GM11168 (cell line): ENCODE measurements at regions not wholly inside any gene's neighbourhood (a gene's known extent, or its start where the extent isn't known, plus 50 kb on each side); places are given as distances from the start of the nearest gene placed in this dataset.

Experiments used
- in situ Hi-C: fragments of 300-500 bp; cut with MboI; formaldehyde crosslinking; loops from one replicate; pipeline ENCODE4 v1.12.0; 2022; ENCODE audit warnings: low sequenced_read_pairs; ENCODE audit not compliant: unreplicated experiment

DNA sequence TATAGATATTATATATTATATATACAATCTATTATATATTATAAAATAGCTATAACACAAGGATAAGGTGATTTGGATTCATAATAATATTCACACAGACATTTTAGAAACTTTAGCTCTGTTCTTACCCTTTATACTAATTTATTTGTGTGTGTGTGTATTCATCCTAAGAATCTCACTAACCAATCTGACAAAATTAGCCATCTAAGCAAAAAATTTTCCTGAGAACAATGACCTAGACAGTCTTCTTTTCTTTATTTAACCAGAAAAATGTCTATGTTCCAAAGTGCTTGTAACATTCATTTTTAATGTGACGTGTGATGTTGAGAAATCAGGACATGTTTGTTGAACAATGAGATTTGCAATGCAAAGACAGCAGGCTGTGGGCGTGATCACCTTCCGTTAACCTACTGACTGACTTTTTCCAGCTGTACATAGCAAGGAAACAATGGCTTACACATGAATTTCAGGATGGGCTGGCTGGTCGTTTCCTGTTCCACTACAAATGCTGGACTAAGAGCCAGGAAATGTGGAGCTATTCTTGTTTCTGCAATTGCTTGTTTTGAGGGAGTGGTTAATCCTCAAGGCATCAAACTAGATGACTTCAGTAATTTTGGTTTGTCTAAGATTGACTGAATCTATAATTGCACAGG lies 634.6 kb upstream of the ARGLU1 start:
- in situ Hi-C loops: no loop called here

DNA sequence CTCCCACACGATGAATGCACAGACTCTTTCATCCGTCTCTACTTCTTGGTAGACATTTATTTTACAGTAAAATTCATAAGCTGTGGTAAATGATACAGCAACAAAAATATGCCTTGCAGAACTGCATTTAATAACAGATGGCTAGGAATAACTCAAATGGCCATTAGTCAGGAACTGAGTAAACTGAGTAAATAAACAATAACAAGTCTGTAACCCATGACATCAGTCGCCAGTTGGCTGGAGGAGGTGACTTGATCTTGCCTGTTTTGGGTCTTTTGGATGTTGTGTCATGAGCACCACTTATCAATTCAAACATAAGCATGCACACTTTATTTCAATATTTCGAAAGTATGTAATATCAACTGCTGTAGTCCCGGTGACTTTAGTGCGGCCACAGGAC lies 632.6 kb upstream of the ARGLU1 start:
- in situ Hi-C loops: no loop called here

DNA sequence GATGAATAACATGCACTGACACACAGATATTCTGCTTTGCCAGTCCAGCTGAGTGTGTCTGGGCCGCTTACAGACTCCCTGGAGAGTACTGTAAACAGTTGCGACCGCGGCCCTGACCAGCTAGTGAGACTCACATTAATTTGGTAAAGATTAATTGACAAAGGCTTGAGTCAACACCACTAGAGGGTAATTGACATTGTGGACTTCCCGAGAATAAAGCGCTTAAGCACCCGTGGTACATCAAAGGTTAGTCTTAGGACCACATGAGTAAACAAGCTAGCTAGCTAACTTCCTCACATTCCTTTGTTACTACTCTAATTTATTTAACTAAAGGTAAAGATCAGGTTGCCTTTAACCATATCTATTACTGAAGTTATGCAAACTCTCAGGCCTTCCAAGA lies 624.4 kb upstream of the ARGLU1 start:
- in situ Hi-C loops: no loop called here

DNA sequence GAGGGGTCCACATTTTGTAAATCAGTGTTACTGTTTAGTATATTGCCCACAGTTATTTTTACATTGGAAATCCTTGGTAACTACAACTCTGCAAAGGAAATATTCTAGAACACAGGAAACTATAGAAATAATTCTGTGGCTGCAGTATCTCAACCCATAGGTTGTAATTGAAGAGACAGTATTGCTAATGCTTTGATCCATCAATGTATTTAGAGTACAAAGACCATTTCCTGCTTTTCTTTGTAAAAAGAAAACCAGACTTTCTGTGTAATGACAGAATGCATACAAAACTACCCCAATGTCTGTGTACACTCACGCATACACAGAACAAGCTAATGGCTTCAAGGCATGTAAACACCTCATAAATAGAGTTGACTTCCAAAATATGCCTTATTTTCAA lies 622.1 kb upstream of the ARGLU1 start:
- in situ Hi-C loops: no loop called here

DNA sequence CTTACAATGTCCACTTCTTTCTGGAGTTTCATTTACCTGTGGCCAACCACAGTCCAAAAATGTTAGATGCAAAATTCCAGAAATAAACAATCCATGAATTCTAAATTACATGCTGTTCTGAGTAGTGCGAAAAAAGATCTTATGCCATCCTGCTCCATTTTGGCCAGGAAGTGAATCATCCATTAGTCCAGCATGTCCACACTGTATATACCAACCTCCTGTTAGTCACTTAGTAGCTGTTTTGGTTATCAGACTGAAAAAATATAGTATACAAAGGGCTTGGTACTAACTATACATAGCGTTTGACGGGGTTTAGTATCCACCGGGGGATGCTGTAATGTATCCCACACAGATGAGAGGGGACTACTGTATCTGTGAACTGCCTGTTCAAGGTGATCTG lies 618.0 kb upstream of the ARGLU1 start:
- in situ Hi-C loops: no loop called here

DNA sequence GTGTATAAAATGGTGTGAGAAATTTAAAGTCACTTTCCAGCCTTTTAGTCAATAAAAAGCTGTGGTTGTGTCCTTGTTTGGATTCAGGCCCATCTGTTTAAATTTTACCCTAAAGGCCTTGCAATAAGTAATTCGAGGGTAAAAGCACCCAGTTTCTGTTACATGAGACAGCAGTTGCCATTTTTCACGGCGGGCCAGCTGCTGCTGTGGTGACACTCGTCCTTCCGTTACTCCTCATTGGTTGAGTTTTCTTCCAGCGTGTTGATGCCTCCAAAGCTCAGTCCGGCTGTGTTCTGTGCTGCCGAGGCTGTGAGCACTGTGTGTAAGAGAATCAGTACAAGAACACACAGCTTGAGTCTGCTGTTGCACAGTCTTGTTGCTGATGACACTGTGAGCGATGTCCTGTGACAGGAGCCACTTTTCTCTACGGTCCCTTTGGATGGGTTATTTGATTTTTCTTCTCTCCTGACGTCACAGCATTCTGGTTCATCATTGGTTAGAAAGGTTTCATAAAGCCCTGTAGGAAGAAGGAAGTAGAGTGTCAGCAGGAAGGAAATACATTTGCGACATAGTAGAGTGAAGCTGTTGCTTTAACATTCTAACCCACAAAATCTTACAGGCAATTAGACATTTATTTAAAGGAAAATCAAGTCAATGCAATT lies 602.5 kb upstream of the ARGLU1 start:
- in situ Hi-C loops: no loop called here

DNA sequence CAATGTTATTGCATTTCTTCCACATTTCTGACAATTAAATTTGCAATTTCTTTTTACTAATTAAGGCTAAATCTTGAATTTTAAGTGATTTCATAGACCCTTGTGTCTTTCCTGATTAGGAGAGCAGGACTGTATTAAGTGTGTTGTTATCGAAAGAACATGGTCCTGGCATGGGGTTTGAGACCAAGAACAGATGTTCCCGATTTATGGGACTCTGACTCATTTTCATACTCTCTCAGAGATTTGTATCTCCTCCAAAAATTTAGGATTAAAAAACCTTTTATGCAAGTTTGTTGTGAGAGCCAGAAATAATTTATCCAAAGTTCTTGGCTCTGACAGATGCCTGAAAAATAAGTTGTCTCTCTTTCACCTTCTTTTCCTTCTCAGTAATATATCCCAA lies 589.3 kb upstream of the ARGLU1 start:
- in situ Hi-C loops: no loop called here

DNA sequence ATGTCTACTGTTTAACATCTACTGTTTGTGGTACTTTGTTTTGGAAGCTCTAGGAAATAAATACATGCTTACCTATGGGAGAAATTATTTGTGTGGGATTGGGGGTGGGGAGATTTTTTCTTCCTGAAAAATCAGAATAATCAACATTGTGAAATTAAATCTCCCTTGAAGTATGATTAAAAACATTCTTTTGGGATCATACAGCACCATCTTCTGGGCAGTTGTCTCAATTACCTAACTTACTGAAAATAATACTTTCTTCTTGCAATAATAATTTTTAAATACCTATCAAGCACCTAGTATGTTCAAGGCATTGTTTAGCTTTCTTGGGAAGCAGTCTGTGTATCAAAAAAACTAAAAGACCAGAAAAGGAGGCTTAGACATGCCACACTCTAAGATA lies 576.5 kb upstream of the ARGLU1 start:
- in situ Hi-C loops: no loop called here

DNA sequence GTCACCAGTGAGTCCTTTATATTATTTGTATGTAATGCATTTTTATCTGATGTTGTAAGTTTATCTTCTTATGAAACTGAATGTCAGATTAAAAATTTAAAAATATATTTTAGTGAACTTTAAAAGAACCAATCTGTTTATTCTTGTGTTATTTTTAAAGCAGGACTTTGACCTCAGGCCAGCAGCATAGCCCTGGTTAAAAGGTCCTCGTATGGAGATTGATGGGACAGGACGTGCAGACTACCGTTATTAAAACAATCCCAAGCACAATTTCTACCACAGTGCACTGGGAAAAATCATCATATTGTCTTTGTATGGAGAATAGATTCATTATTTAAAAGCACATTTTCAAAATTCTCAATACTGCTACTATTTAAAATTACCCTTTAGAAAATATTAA lies 573.8 kb upstream of the ARGLU1 start:
- in situ Hi-C loops: no loop called here

DNA sequence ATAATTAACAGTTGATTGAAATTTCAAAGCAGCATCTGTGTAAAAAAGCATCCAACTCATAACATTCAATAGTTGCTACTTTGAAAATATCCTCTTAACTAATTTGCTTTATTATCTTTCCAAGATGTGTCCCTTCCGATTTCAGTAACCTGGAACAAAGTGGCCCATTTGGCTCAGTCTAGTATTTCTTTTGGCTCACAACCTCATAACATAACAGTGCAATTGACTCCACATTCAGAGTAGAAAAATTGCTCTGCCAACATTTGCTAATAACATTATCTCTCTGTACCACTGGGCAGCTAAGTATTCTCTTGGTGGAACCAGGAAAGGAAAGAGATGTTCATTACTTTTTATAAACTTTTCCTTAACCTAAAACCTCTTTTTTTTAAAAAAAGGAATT lies 571.1 kb upstream of the ARGLU1 start:
- in situ Hi-C loops: no loop called here

DNA sequence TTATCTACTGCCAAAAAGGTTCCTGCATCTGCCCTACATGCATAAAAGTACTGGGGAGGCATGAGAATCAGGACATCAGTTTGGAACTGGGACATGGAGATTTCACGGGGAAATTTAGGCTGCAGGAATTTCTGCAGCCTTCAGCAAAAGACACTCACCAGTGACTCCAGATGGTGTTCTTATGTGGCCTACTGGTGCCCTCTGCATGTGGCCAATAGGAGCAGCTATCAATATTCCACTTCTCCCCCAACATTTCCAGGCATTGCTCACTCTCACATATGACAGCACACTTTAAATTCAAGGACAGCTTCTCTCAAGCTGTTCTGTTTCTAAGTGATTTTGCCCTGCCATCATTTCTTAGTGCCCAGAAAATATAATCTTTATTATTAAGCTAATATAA lies 570.5 kb upstream of the ARGLU1 start:
- in situ Hi-C loops: no loop called here

DNA sequence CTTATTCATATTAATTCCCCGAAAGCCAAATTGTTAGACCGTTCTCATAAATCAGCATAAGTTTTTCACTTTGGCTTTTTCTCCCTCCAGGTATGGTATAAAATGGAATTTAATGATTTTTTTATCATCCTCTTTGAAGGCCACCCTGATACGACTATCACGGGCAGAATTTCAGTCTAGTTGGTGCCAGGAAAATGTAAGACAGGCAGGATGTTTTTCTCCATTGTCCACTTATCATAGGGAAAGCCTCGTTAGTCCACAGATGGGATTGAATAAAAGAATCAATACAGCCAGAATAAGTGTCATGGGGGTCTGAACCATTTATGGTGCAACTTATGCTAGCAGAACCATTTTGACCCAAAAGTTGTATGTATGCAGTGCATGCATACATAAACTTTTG lies 566.0 kb upstream of the ARGLU1 start:
- in situ Hi-C loops: no loop called here

DNA sequence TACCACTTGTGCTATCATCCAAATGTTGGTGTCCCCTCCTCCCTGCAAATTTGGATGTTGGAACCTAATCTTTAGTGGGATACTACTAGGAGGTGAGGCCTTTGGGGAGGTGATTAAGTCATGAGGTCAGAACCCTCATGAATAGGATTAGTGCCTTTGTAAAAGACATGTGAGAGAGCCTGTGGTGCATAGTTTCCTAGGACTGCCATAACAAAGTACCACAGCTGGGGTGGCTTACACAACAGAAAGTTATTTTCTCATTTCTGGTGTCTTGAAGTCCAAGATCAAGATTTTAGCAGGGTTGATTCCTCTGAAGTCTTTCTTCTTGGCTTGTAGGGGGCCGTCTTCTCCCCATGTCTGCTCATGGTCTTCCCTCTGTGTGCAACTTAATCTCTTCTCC lies 562.6 kb upstream of the ARGLU1 start:
- in situ Hi-C loops: no loop called here

DNA sequence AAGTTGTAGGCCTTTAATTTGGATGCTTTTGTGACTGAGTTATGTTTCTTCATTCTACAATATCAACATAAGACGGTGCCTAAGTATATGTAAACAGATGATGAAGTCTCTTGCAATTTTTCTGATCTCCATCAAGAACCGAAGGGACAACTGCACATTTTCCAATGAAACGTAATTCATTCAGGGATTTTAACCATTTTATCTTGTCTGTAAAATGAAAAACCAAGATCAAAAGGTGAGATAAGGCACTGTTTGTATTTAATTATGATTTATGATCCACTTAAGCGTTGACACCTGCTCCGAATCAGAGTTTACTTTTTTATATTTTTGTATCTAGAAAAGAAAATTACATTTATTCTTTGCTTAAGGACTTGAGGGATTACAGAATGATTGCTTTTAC lies 556.8 kb upstream of the ARGLU1 start:
- in situ Hi-C loops: no loop called here

DNA sequence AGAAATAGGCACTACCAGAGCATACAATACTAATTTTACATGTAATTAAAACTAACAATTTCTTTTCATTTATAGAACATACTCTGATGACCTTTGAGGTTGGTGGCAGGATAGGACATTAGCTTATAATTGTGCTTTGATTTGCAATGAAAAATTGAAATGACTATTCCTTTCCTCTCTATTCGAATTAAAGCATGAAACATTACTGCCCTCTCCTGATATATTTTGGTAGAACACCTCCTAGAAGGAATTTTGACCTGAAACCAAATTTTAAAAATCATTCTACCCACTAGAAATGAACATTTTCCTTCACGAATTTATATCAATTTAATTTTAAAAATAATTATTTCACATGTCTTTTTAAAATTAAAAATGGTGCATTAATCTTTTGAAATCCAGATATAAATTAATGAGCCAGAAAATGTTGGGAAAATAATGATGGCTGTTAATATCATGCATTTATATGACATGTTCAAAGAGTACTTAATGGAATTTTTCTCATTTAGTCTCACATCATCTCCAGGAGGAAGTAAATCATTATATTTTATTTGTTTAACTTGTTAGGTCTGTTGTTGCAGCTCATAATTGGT lies 556.3 kb upstream of the ARGLU1 start:
- in situ Hi-C loops: no loop called here

DNA sequence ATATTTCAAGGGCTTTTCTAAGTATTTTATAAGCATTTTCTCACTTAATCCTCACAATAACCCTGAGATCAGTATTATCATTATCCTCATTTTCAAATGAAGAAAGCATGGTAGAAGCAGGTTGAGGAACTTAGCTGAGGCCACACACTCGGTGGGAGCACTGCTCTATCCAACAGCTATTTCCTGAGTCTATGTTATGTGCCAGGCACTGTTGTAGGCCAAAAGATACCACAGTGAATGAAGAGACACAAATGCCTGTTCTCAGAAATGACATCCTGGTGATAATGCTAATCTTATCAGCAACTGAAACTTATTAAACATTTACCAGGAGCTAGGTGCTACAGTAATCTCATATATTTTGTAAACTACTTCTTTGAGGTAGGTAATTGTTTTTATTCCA lies 553.9 kb upstream of the ARGLU1 start:
- in situ Hi-C loops: no loop called here

DNA sequence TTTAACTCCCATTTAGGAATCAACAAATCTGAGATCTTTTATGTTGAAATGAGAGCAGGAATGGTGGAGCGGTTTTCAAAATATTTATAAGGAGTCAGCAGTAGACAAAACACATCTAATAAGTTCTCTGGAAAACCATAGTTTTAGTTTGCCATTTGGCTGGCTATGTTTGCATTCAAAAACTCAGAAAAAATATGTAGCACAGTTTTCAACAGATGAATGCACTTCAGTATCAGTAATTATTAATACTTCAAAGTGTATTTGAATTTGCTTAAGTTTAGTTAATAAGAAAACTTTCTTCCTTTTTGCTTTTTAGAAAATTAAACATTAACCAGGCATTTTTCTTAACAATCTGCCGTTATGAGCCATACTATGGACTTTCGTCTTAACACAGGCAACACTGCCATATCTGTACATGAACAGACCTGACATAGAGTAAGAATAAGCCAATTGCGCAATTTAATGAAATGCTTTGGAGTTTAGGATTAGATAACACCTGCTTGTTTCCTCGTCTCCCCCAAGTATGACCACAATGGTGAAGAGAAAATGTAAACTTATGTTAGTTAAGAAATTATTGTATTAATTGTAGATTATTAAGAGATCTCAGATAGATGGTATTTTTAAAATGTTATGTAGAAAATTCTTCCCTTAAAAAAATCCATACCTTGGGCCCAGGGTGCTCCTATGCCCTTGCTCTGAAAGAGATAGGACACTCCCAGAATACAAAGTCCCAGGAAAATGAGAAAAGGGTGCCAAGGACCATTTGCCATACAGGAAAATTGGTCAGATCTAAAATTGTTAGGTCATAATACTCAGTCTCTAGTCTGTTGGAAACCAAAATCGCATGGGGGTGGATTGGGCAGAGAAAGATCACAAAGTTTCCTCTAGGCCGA lies 552.3 kb upstream of the ARGLU1 start:
- in situ Hi-C loops: no loop called here

DNA sequence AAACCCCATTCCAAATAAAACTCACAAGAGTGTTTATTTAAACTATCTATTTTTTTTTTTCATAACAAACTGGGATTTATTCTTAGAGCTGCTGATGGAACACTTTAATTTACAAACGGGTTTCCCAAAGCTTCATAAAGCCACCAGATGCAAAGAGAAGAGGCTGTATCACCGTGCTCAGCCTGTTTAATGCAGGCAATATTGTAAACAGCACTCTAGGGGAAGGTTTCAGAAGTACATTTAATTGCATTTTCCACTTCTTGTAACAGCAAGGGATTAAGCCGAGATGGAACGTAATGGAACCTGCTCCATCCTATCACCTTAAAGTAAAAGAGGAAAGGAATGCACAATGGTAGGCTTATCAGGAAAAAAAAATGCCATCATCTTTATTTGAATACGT lies 550.6 kb upstream of the ARGLU1 start:
- in situ Hi-C loops: no loop called here

DNA sequence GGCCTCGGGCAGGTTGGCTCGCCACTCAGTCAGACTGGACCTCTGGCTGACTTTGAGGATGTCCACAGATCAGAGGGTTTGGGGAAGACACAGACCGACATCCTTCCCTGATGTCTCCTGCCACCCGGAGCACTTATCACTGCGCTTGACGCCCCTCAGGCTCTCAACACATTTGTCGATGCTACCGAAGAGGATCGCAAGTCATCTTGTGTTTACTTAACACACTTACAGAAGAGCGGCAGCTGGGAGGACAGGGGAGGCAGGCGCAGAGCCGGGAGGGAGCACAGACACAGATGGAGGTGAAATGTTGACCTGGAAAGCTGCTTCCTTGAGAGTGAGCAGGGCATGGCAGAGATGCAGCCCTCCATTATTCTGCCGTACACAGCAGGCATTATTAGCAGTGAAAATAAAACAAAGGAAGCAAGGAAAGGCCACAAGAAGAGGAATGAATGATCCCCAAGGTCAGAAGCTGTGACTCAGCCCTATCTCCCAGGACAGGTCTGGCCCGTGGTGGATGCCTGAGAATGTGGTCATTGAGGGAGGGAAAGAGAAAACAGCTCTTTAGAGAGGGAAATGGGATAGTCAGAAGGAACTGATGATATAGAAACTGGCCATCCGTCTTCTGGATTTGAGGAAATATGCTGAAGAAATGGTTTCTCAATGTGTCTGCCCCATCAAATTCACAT lies 549.5 kb upstream of the ARGLU1 start:
- in situ Hi-C loops: no loop called here

DNA sequence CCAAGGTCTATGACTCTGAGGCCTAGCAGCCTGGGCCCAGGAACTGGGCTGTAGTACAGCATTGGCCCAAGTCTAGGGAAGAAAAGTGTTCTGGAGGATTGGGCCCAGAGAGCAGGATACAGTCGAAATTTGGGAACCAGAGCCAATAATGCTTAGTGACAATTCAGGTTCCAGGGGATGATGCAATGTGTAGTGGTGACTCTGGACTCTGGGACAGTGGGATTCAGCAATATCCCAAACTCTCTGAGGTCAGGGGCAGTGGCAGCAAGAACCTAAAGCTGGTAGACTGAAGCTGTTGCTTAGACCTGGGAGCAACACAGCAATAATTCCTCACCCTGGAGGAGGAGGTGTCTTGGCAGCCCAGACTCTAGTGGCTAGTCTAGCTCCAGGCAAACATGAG lies 545.5 kb upstream of the ARGLU1 start:
- in situ Hi-C loops: no loop called here

DNA sequence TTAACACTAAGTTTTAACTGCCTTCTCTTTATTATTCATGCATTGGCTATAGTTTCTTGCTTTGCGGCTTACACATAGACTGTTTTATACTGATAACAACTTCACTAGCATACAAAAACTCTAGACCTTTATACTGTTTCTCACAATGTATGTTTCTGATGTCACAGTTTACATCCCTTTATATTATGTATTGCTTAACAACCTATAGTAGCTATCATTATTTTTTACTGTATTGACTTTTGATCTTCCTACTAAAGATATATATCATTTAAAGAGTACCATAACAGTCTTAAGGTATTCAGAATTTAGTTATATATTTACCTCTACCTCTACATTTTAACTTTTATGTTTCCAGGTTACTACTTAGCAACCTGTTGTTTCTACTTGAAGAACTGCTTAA lies 543.3 kb upstream of the ARGLU1 start:
- in situ Hi-C loops: no loop called here
